ENCODE measurements at regions not wholly inside any gene's neighbourhood (a gene's known extent, or its start where the extent isn't known, plus 50 kb on each side); places are given as distances from the start of the nearest gene placed in this dataset.

DNA sequence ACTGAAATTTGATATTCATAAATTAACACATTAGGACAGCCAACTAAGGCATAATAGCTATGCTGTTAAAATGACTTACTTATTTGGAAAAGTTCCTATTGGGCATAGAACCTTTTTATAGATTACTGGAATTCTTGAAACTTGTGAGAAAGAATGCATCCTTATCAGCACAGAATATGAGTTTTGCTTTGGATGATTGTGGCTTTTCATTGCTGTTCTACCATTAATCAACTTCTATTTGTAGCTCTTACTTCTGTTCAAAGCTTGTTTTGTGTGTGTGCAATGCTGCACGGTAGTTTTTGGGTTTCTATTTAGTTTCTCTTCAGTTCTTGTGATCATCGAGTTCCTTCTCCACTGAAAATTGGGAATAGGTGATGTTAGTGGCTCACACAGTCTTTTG lies 152.4 kb upstream of the PELI2 start:
- Histone ChIP-seq H3K36me3 (ENCODE audit: insufficient read depth) (no peaks in the 10 kb centered on the region), H4K20me1 (ENCODE audit: insufficient read depth) (no peaks in the 10 kb centered on the region), H3K27me3 (ENCODE audit: insufficient read depth, low read depth) (no peaks in the 10 kb centered on the region), H3K4me2 (no peak overlapping the region), H3K4me3 (IDR thresholded peaks at IDR 0.05; ENCODE audit: insufficient read depth, low read depth, low read length) (no peak overlapping the region), H3K4me1 (ENCODE audit: low read depth, poor library complexity, severe bottlenecking) (no peaks in the 10 kb centered on the region), H3K9ac (no peak overlapping the region), H3K27ac (no peak overlapping the region), H3K79me2 (ENCODE audit: insufficient read depth, low read depth) (no peaks in the 10 kb centered on the region), H2AFZ (ENCODE audit: low read depth) (no peak overlapping the region)
- TF ChIP-seq, protein P1, sequence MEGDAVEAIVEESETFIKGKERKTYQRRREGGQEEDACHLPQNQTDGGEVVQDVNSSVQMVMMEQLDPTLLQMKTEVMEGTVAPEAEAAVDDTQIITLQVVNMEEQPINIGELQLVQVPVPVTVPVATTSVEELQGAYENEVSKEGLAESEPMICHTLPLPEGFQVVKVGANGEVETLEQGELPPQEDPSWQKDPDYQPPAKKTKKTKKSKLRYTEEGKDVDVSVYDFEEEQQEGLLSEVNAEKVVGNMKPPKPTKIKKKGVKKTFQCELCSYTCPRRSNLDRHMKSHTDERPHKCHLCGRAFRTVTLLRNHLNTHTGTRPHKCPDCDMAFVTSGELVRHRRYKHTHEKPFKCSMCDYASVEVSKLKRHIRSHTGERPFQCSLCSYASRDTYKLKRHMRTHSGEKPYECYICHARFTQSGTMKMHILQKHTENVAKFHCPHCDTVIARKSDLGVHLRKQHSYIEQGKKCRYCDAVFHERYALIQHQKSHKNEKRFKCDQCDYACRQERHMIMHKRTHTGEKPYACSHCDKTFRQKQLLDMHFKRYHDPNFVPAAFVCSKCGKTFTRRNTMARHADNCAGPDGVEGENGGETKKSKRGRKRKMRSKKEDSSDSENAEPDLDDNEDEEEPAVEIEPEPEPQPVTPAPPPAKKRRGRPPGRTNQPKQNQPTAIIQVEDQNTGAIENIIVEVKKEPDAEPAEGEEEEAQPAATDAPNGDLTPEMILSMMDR (conservative IDR thresholded peaks at IDR 0.05; ENCODE audit: low read depth, low read length) = no peak

DNA sequence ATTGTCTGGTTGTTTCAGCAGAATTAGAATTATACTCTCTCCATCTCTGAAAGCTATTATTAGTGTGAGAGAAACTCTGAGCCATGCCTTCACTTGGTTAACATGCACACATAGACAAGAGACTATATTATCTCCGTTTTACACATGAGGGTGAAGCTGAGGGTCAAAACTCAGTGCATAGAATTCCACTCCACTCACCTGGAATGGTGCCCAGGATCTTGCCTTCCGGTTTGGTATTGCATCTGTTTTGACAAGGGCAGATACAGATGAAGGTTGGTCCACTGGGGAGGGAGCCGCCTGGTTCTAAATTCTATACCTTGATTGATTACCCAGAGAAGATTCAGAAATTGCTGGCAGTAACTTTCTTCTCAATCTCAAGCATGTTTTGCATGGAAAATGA lies 149.5 kb upstream of the PELI2 start:
- Histone ChIP-seq H3K9ac (no peak overlapping the region), H3K27me3 (ENCODE audit: insufficient read depth, low read depth) (no peaks in the 10 kb centered on the region)
- TF ChIP-seq, protein P1 (conservative IDR thresholded peaks at IDR 0.05; ENCODE audit: low read depth, low read length) = no peak

DNA sequence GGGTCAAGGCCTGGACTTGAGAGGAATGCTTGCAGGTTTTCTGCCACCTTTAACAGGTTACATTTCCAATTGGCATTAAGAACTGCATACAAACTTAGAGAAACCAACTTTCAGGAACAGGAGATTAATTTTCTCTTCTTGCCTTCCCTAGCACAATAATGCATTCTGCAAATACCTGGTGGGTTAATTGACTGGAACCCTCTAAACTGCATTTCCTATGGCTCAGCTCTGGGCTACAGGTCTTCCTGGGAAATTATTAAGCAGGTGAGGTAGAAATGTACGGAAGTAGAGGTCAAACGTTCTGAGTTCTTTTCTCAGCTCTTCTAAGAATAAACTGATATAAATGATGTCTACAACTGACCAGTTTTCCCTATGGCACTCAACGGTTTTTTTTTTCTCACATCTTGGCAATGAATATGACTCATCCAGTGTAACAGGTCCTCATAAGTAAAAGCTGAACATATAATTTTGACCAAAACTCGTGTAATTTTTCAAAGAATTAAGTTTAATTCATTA lies 144.9 kb upstream of the PELI2 start:
- Histone ChIP-seq H3K4me2 (no peak overlapping the region), H3K4me3 (IDR thresholded peaks at IDR 0.05; ENCODE audit: insufficient read depth, low read depth, low read length) (no peak overlapping the region), H3K79me2 (ENCODE audit: insufficient read depth, low read depth) (no peaks in the 10 kb centered on the region), H2AFZ (ENCODE audit: low read depth) (no peak overlapping the region), H3K27ac (no peak overlapping the region), H4K20me1 (ENCODE audit: insufficient read depth) (no peaks in the 10 kb centered on the region), H3K27me3 (ENCODE audit: insufficient read depth, low read depth) (no peaks in the 10 kb centered on the region), H3K4me1 (ENCODE audit: low read depth, poor library complexity, severe bottlenecking) (no peaks in the 10 kb centered on the region), H3K9ac (no peak overlapping the region), H3K36me3 (ENCODE audit: insufficient read depth) (no peaks in the 10 kb centered on the region)
- TF ChIP-seq, protein P1 (conservative IDR thresholded peaks at IDR 0.05; ENCODE audit: low read depth, low read length) = no peak

More for the DNA sequence above, 149.5 kb upstream of the PELI2 start:
- no peaks in the 10 kb centered on the region for H3K36me3 ChIP-seq (ENCODE audit: insufficient read depth)
- H3K27ac ChIP-seq = no peak overlapping the region
- H2AFZ ChIP-seq (ENCODE audit: low read depth) = no peak overlapping the region
- no peak overlapping the region for H3K4me3 ChIP-seq (IDR thresholded peaks at IDR 0.05; ENCODE audit: insufficient read depth, low read depth, low read length)
- H3K4me1 ChIP-seq (ENCODE audit: low read depth, poor library complexity, severe bottlenecking) = no peaks in the 10 kb centered on the region
- no peaks in the 10 kb centered on the region for H4K20me1 ChIP-seq (ENCODE audit: insufficient read depth)
- H3K79me2 ChIP-seq (ENCODE audit: insufficient read depth, low read depth) = no peaks in the 10 kb centered on the region
- H3K4me2 ChIP-seq = no peak overlapping the region

DNA sequence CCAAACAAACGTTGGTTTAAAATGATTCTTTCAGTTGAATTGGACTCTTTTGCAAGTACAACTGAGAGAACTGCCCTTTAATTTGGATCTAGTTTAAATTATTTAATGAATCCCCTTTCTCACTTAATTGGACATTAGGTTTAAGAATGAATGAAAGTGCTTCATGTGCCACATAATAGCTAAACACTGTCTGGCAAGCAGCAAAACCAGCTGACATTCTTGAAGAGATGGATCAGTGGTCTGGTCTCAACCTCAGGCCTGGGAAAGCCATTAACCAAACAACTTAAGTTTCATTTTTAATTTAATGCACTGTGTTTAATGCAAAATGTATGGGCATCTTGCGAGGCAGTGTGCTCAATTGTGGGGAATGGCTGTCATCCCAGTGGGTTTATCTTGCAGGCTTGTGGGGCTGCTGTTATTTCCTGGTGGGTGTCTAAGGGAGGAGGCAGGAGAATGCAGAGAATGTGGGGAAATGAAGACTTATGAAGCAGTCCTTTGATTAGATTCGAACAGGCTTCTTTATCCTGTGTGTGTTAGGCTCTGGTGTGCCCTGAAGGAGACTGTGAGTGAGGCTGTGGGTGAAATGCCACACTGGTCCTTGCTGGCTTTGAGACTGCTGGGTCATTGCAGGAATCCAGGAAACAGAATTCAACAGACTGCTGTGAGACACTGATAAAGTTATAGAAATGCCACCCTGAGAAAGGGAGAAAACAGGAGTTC lies 144.1 kb upstream of the PELI2 start:
- no peaks in the 10 kb centered on the region for H3K4me1 ChIP-seq (ENCODE audit: low read depth, poor library complexity, severe bottlenecking)
- H3K36me3 ChIP-seq (ENCODE audit: insufficient read depth) = no peaks in the 10 kb centered on the region
- H3K27me3 ChIP-seq (ENCODE audit: insufficient read depth, low read depth) = no peaks in the 10 kb centered on the region
- no peak overlapping the region for H3K27ac ChIP-seq
- no peak overlapping the region for H2AFZ ChIP-seq (ENCODE audit: low read depth)
- no peak overlapping the region for H3K4me2 ChIP-seq
- TF ChIP-seq, protein P1 (conservative IDR thresholded peaks at IDR 0.05; ENCODE audit: low read depth, low read length) = no peak
- no peaks in the 10 kb centered on the region for H4K20me1 ChIP-seq (ENCODE audit: insufficient read depth)
- H3K9ac ChIP-seq = no peak overlapping the region
- no peaks in the 10 kb centered on the region for H3K79me2 ChIP-seq (ENCODE audit: insufficient read depth, low read depth)
- no peak overlapping the region for H3K4me3 ChIP-seq (IDR thresholded peaks at IDR 0.05; ENCODE audit: insufficient read depth, low read depth, low read length)

Measured in KMS-11 (cell line).